ENCODE measurements at regions not wholly inside any gene's neighbourhood (a gene's known extent, or its start where the extent isn't known, plus 50 kb on each side); places are given as distances from the start of the nearest gene placed in this dataset.
A peak's percentile ranks its signal among the peaks of the same experiment; 100 is the strongest.

DNA sequence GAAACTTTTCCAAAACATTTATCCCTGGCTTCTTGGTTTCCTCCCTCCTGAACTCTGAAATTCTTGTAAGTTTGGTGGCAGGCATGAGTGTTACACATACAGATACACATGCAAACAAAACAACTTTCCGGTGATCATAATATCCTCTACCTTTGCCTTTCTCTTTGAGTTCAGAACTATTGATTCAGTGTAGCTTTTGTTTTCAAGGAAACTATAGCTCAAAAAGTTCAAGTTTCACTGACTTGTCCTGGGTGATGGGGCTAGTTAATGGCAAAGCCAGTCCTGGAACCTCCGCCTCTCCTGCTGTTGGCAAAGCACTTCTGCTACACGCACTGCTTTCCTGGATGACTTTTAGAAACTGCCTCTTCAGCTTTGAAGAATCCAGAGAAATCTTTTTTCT lies 177.3 kb upstream of the FAT1 start:
- Histone ChIP-seq H3K4me3 (ENCODE audit: severe bottlenecking) (no peak overlapping the region), H3K36me3 (ENCODE audit: low read depth) (no peaks in the 10 kb centered on the region), H3K9me3 (ENCODE audit: severe bottlenecking) (no peaks in the 10 kb centered on the region), H3K27ac (ENCODE audit: poor library complexity, severe bottlenecking) (peak overlapping the region; percentile 10), H3K4me1 (ENCODE audit: insufficient read depth, poor library complexity, severe bottlenecking) (peaks cover 14% of the 10 kb centered on the region), H3K27me3 (ENCODE audit: insufficient read depth, poor library complexity, severe bottlenecking) (no peaks in the 10 kb centered on the region)
- DNase-seq (ENCODE audit: low spot score) (no peak), ATAC-seq (ENCODE audit: low read depth) (no peak)
- TF ChIP-seq CTCF (IDR thresholded peaks at IDR 0.05; ENCODE audit: poor library complexity, severe bottlenecking): no peak

GRCh38 chr4:186901850-186902249 lies 178.2 kb upstream of the FAT1 start:
- H3K4me1 ChIP-seq (ENCODE audit: insufficient read depth, poor library complexity, severe bottlenecking): peaks cover 14% of the 10 kb centered on the region
- no peak for DNase-seq (ENCODE audit: low spot score)

DNA sequence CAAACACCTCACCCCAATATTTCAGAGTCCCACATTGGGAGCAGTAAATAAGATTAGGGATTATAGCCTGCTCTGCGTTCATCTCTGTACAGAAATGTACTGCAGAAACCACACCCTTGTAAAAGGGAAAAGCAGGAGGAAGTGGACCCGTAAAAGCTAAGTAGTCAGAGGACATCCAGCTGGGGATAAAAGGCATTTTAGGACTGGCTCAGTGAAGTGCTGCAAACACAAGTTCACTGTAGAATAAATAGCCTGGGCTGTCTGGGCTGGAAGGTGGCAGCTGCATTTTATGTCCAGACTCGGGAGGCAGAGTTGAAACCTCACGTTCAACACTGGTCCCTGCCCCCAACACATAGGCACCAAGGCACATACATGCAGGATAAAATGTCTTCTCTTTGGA lies 178.7 kb upstream of the FAT1 start:
- H3K27me3 ChIP-seq (ENCODE audit: insufficient read depth, poor library complexity, severe bottlenecking): no peaks in the 10 kb centered on the region
- no peaks in the 10 kb centered on the region for H3K36me3 ChIP-seq (ENCODE audit: low read depth)
- ATAC-seq (ENCODE audit: low read depth) (no peak), DNase-seq (ENCODE audit: low spot score) (no peak)
- H3K9me3 ChIP-seq (ENCODE audit: severe bottlenecking): no peaks in the 10 kb centered on the region
- no peak overlapping the region for H3K27ac ChIP-seq (ENCODE audit: poor library complexity, severe bottlenecking)
- no peak overlapping the region for H3K4me3 ChIP-seq (ENCODE audit: severe bottlenecking)
- TF ChIP-seq CTCF (IDR thresholded peaks at IDR 0.05; ENCODE audit: poor library complexity, severe bottlenecking): no peak
- peaks cover 14% of the 10 kb centered on the region for H3K4me1 ChIP-seq (ENCODE audit: insufficient read depth, poor library complexity, severe bottlenecking)

More at GRCh38 chr4:186901850-186902249, 178.2 kb upstream of the FAT1 start:
- no peaks in the 10 kb centered on the region for H3K27me3 ChIP-seq (ENCODE audit: insufficient read depth, poor library complexity, severe bottlenecking)
- no peak for TF ChIP-seq CTCF (IDR thresholded peaks at IDR 0.05; ENCODE audit: poor library complexity, severe bottlenecking)
- no peak for ATAC-seq (ENCODE audit: low read depth)
- no peaks in the 10 kb centered on the region for H3K9me3 ChIP-seq (ENCODE audit: severe bottlenecking)
- no peaks in the 10 kb centered on the region for H3K36me3 ChIP-seq (ENCODE audit: low read depth)
- H3K27ac ChIP-seq (ENCODE audit: poor library complexity, severe bottlenecking): no peak overlapping the region
- no peak overlapping the region for H3K4me3 ChIP-seq (ENCODE audit: severe bottlenecking)

DNA sequence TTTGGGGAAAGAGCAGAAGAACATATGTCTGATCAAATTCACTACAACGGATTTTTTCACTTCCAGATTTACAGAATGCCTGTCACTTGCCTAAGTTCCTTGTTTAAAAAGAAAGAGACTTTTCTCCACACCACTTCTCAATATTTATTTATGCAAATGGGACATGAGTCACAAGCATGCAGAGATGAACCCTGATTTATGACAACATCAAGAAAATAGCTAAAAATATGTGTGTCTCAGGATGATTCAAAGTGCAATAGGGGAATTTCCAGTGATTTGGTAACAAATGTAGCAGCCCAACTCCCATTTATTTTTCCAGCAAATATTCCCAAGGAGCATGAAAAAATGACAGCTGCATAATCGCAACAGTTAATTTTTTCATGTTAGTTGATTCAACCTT lies 180.4 kb upstream of the FAT1 start:
- Histone ChIP-seq H3K9me3 (ENCODE audit: severe bottlenecking) (no peaks in the 10 kb centered on the region), H3K36me3 (ENCODE audit: low read depth) (no peaks in the 10 kb centered on the region), H3K4me3 (ENCODE audit: severe bottlenecking) (no peak overlapping the region), H3K27ac (ENCODE audit: poor library complexity, severe bottlenecking) (peak overlapping the region; percentile 19), H3K4me1 (ENCODE audit: insufficient read depth, poor library complexity, severe bottlenecking) (peaks cover 14% of the 10 kb centered on the region), H3K27me3 (ENCODE audit: insufficient read depth, poor library complexity, severe bottlenecking) (no peaks in the 10 kb centered on the region)
- ATAC-seq (ENCODE audit: low read depth) (peak; percentile 85), DNase-seq (ENCODE audit: low spot score) (no peak)
- TF ChIP-seq CTCF (IDR thresholded peaks at IDR 0.05; ENCODE audit: poor library complexity, severe bottlenecking): no peak

DNA sequence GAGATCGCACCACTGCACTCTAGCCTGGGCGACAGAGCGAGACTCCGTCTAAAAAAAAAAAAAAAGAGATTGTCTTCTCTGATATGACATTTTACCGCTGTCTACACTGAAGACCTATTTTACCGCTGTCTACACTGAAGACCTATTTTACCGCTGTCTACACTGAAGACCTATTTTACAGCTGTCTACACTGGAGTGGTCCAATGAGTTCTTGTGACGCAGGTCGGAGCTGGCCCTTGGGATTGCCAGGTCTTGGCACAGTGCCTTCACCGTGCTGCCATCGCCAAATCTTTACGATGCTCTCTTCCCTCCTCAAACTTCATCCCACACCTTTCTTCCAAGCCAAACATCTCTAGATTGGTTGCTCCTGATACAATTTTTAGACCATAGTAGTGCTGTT lies 183.1 kb upstream of the FAT1 start:
- DNase-seq (ENCODE audit: low spot score) (no peak), ATAC-seq (ENCODE audit: low read depth) (no peak)
- H3K4me3 ChIP-seq (ENCODE audit: severe bottlenecking): no peak overlapping the region
- H3K27me3 ChIP-seq (ENCODE audit: insufficient read depth, poor library complexity, severe bottlenecking): no peaks in the 10 kb centered on the region
- TF ChIP-seq CTCF (IDR thresholded peaks at IDR 0.05; ENCODE audit: poor library complexity, severe bottlenecking): no peak
- H3K36me3 ChIP-seq (ENCODE audit: low read depth): no peaks in the 10 kb centered on the region
- H3K27ac ChIP-seq (ENCODE audit: poor library complexity, severe bottlenecking): no peak overlapping the region
- H3K4me1 ChIP-seq (ENCODE audit: insufficient read depth, poor library complexity, severe bottlenecking): peaks cover 18% of the 10 kb centered on the region
- no peaks in the 10 kb centered on the region for H3K9me3 ChIP-seq (ENCODE audit: severe bottlenecking)

Data from RWPE2 (cell line).